GM19238 (cell line): ENCODE measurements at regions not wholly inside any gene's neighbourhood (a gene's known extent, or its start where the extent isn't known, plus 50 kb on each side); places are given as distances from the start of the nearest gene placed in this dataset.

Experiments used
- DNase-seq: peaks from one replicate; pipeline ENCODE4 v3.0.0; 2011; ENCODE audit warnings: low spot score; ENCODE audit not compliant: insufficient read length

DNA sequence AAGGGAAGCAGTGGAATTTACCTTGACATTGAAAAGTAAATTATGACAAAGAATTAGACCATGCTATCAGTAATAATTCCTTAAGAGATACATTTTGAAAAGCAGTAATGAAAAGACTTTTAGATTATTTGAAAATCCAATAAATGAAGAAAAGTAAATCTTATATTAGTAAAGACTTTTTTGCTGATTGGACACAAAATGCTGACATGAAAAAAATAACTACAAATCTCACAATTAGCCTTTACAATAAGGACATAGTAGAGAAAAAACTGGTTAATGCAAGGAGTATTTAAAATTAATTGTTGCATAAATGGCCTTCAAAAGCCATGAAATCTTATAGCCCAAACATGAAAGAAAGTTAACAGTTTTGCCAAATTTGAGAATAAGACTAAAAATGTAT lies 446.1 kb upstream of the FAM241A start:
- no peak for DNase-seq

DNA sequence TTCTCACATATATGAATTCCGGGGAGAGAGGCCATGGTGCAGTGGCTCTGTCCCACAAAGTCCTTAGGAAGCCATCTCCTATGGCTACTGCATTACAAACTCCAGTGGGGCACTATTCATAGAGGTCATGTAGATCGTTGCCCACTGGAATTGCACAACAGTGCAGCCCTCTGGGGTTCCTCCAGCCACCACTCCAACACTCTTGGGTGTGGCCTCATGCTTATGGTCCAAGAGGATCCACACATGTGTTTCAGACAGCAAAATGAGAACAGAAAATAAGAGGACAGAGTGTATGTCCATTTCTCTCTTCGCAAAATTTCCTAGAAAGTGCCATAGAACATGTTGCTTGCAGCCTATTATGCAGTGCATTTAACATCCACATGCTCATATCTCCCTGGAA lies 444.2 kb upstream of the FAM241A start:
- no peak for DNase-seq

- no peak for DNase-seq
These were observed 437.8 kb upstream of the FAM241A start for GRCh38 chr4:111707491-111707890.

DNA sequence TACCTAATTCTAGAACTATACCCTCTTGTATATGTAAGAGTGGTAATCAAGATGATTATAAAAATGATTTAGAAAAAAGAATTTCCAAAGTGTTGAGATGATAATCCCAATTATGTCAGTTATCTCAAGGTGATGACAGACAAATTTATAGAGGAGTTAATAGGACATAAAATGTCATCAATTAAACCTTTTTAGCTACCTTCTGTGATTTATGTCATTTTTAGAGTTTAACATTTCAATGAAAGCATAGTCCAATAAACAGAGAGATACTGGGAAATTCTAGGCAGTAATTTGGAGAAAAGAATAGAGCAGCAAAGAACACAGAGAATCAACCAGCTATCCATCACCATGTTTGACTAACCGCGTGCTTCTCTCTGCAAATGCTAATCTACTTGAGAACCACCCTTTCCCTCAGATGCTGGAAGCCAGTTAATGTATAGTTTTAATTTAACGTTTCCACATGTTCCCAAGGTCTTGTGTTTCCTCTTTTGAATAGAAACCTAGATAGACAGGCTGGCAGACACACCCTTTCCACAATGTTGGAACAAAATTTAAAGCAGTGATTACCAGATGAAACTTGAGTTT lies 433.1 kb upstream of the FAM241A start:
- no peak for DNase-seq

GRCh38 chr4:111713276-111713675 lies 432.0 kb upstream of the FAM241A start:
- DNase-seq = no peak

DNA sequence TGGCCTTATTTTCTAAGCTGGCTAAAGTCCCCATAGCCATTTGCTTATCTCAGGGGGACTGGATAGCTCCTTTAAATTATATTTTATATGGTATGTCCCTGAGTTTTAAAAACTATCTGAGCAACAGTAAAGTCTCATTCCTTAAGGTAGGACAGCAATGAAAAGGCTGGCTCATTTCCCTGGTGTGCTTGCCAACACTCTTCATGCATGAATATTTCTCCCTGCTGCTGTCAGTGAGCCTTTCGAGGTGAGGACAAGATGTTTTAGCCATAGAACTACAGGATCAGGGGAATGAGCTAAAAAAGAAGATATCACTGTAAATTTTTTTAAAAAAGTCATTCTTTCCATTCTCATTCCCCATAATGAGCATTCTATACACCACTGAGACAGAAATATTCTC lies 427.3 kb upstream of the FAM241A start:
- DNase-seq = no peak

DNA sequence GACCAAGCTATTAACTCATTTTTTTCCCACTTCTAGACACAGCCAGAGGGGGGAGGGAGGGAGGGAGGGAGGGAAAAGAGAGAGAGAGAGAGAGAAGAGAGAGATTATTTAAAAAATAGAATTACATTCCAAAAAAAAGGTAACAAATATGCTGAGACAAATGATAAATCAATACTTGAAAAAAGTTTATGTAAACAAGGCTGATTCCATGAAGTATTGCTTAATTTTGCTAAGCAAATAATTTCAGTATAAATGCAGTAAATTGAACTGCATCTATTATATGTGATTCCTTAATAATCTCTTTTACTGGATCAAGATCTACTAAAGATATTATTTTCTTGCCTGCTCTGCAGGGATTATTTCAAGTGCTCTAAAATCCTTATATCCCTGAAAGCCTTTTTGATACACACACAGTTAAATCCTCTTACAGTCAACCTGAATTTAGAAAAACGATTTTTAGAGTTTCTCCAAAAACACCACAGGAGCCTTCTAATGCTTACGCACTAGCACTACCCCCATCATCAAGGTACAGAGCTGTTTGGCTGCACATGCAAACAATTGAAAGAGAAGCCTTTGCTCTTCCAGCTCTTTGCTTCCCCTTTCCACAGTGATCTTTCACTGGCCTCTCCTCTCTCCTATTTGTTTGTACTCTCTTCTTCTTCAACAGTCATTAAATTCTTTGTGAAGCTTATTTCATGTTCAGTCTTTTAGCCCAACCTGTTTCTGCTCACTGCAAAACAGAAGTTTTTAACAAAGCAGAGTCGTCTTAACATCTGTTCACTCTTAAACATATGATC lies 426.3 kb upstream of the FAM241A start:
- DNase-seq = no peak

GRCh38 chr4:111720866-111721265 lies 424.4 kb upstream of the FAM241A start:
- no peak for DNase-seq

- no peak for DNase-seq
These were observed 423.0 kb upstream of the FAM241A start for GRCh38 chr4:111722213-111722720.

DNA sequence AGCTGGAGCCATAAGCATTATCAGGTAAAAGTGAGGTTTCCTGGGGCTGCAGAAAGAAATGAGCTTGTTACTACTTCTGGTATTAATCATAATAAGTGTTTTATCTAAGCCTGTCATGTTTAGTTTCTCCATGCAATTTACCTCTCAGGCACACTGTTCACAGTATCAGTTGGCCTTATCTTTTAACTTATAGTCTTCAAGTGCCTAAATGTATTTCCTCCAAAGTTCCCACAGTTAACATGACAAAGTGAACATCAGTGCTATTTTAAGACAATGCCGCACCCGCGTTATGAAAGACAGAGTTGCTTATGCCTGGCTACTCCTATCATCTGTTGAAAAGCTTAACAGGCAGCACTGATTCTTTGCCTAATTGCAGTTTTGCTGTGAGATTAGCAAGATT lies 408.7 kb upstream of the FAM241A start:
- DNase-seq = no peak

- DNase-seq = no peak
These were observed 400.4 kb upstream of the FAM241A start for GRCh38 chr4:111744847-111745246.

DNA sequence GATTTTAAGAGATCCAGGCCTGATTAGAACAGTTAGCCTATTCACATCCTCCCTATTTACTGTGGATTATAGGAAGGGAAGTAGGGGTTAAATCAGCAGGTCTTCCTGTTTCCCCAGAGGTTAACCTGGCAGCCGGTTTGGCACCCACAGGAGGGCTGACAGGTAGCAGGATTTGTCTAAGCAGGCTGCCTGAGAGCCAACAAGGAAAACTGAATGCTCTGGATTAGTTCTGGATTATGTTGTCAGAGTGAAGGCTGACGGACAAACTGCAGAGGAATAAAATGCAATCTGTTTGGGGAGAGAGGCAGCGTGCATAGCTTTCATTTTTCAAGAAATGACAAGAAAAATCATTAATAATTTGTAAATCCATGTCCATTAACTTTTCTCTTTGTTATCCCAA lies 397.1 kb upstream of the FAM241A start:
- DNase-seq = no peak

GRCh38 chr4:111754003-111754402 lies 391.3 kb upstream of the FAM241A start:
- no peak for DNase-seq

DNA sequence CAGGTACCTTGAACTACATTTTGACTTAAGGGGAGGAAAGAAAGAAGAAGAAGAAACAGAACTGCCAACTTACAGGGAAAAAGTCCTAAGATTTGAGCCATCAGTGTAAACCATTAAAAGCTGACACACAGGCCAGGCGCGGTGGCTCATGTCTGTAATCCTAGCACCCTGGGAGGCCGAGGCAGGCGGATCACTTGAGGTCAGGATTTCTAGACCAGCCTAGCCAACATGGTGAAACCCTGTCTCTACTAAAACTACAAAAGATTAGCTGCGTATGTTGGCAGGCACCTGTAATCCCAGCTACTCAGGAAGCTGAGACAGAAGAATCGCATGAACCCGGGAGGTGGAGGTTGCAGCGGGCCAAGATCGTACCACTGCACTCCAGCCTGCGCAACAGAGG lies 389.7 kb upstream of the FAM241A start:
- DNase-seq = no peak

DNA sequence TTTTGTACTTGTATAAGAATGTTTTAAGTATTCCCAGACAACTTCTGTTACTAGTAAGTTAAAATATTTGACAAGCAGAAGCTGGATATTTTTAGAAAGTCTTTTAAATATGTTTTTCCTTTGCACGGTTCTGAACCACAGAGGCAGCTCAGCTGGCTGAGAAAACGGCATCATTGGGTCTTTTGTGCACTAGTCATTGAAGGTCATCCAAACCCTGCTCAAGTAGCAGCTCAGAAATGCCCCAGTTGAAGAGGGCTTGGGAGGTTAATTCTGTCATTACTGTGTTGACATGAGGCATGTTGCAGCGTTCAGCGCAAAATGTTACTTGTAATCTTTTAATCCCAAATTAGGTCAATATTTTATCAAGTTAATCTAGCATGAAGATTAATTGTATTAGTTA lies 383.7 kb upstream of the FAM241A start:
- no peak for DNase-seq

DNA sequence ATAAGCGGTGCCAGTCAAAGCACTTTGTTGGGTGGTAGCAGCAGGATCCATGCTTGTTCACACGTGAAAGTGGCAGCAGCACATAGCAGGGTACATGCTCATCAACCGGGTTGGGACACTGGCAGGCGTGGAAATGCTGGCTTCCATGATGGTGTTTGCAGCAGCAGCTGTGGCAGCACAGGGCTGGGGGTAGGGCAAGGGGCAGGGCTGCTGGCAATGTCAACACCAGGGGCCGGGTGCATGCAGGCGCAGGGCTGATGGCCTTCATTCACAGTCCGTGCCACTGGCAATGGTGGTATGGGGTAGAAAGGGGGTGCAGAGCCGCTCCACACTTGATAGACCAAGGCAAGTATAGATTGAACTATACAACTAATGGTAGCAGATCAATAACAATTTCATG lies 374.7 kb upstream of the FAM241A start:
- no peak for DNase-seq

DNA sequence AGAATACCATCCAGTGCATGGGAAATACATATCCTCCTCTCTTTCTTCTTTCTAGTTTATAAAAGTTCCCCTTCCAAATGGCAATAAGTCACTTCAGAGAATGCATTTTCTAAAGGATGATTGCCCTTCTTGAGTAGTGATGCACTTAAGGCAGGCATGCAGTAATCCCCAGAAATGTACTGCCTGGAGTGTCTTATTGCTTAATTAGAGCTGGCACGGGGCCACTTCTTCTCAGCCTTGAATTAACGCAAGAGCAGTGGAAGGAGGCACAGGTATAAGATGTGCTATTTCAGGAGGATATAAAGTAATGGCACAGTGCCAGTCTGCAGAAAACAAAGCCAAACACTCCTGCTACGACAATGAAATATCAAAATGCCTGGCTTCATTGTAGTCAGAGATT lies 371.4 kb upstream of the FAM241A start:
- no peak for DNase-seq

DNA sequence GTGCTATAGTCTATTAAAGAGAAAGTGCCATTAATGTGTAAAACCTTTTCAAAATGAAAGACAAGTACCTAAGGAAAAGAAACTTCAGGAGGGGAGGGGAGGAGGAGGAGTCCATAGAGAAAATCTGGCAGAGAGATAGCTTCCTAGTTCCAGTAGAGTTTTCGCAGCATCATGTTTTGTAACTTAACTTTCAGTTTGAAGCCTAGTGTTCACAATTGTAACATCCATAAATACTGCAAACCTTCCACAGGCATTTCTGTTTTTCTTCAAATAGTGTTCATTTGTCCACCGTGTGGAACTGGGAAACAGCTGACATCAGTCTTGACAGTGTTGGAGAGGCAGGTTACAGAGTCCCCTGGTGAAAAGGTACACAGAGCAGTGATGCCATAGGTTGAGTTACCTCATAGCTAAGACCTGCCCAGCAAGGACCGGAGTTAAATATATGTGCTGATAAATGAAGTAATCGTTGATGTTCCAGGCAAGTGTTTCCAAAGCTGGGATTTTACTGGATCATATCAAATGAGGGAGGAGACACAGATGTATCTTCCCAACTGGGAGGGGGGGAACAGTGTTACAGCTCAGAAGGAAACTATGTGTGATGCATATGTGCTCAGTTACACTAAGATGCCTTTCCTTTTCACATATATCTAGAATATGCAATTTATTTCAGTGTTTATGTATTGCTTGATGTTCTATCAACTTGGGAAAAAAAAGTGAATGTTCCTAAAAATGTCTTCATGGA lies 369.5 kb upstream of the FAM241A start:
- DNase-seq = no peak

DNA sequence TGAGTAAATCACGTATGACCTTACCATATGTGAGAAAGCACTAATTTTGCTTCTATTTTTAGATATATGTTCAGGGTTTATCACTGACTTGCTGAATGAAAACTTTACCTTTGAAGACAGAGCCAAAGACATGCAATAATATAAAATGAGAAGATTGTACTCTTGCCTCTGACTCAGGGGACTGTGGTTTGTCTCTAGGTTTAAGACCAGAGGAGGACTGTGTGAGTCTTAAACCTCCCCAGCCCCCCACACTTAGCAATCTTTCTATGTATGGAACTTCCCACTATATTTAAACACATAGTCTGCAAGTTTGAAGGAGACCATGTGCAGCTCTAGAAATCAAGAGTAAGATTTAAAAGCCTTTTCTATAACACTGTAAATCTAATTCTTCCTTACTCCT lies 368.7 kb upstream of the FAM241A start:
- no peak for DNase-seq

DNA sequence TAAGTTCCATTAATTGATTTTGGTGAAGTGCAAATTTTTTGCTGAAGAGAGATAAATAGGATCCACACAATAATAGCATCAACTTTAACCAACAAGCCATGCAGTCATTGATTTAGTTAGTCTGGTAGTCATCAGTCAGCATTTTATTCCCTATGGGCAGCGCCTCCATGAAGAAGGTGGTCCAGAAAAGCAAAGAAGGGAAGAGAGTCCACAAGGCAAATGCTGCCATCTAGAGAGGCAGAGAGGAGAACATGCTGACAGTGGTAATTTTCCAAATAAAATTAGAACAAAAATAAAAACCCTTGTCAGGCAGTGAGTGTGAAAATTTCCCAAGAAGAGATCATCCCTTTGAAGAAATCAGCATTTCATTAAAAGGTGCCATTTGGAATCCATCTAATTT lies 366.7 kb upstream of the FAM241A start:
- DNase-seq = no peak

DNA sequence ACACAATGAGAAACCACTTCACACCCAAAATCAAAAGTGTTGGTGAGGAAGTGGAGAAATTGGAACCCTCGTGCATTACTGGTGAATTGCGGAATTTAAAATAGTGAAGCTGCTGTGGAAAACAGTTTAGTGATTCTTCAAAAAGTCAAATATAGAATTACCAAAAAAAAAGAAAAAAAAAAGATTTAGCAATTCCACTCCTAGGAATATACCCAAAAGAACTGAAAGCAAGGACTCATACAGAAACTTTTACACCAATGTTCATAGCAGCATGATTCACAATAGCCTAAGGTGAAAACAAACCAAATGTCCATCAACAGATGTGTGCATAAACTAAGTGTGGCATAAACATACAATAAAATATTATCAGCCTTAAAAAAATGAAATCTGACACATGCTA lies 364.3 kb upstream of the FAM241A start:
- no peak for DNase-seq

DNA sequence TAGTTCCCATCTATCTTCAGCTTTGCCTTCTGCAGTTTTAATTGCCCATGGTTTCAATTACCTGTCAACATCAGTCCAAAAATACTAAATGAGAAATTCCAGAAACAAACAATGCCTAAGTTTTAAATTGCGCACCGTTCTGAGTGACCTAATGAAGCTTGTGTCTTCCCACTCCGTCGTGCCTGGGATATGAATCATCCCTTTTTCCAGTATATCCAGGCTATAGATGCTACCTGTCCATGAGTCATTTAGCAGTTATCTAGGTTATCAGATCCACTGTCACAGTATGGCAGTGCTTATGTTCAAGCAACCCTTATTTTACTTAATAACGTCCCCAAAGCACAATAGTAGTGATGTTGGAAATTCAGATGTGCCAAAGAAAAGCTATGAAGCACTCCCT lies 363.6 kb upstream of the FAM241A start:
- no peak for DNase-seq
